ENCODE measurements at regions not wholly inside any gene's neighbourhood (a gene's known extent, or its start where the extent isn't known, plus 50 kb on each side); places are given as distances from the start of the nearest gene placed in this dataset.

DNA sequence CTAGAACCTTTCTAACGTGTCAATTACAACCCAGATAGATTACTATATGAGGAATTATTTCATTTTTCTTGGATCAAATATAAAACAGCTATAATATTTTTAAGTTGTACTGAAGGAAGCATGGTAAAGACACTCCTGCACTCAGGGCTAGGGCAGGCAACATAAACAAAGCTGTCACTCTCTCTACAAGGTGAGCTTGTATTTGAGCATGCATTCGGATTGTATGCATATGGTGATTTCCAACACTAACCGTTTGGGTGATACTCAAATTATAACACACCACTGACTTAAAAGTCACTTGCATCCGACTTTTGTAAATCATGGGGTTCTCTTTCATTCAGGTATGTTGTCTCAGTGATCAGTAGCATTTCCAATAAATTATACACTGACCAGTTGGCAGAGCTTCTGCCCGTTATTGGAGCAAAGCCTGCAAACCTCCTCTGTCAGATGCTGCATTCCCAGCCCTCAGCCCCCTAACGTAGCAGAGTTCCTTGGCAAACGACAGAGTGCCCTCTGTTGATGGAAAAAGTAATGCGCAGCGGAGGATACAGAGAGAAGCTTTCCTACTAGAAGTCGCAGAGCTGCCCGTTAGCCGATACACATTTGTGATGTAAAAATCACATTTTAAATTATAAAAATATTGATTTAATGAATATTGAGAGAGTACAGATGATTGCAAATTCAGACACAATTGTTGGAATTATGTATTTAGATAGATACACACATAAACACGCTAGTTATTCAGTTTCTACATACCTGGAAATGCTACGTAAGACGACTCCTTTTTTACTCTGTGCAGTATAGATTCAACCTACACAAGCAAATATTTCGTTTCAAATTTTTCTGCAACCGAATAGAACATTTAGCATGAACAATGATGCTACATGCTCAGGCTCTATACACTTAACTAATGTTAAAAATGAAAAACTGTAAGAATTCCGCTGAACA lies 173.9 kb upstream of the SP4 start:
- peak; percentile 43 for DNase-seq

DNA sequence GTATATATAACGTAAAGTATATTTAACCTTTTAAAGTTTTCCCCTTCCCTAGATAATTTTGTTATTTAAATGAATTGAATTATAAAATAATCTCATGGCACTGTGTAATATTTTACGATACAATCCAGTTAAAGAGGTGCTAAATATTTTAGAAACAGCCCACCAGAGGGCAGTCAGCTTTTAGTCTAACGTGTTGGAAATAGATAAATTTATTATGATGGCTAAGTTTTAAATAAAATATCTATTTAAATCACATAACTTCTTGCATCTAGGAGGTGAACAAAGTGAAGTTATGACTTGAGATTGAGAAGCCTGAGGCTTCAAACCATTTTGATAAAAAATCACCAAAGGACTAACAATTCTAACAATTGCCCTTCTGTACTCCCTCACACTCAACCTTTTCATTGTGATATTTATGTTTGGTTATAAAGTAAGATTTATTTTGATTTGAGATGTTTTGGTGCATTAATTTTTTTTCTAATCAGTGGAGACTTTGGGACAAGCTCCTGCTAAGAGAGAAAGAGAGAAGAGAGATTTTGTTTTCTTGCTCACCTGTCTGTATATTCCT lies 171.5 kb upstream of the SP4 start:
- peak; percentile 55 for DNase-seq

DNA sequence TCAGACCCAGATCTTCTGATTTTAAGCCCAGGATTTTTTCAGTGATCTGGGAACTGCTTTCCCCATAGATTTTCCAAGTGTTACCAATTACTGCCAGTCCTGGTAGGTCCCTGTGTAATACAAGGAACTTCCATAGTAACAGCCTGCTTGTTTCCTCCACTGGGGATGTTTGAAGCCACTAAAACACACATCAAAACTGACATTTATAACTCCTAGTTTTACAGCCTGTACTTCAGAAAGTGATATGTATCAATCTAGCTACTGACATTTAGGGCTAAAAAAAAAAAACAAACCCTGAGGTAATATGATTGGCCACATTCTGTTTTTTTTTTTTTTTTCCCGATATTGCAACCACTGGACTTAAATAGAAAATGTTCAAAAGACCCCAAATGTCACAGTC lies 166.9 kb upstream of the SP4 start:
- no peak for DNase-seq

DNA sequence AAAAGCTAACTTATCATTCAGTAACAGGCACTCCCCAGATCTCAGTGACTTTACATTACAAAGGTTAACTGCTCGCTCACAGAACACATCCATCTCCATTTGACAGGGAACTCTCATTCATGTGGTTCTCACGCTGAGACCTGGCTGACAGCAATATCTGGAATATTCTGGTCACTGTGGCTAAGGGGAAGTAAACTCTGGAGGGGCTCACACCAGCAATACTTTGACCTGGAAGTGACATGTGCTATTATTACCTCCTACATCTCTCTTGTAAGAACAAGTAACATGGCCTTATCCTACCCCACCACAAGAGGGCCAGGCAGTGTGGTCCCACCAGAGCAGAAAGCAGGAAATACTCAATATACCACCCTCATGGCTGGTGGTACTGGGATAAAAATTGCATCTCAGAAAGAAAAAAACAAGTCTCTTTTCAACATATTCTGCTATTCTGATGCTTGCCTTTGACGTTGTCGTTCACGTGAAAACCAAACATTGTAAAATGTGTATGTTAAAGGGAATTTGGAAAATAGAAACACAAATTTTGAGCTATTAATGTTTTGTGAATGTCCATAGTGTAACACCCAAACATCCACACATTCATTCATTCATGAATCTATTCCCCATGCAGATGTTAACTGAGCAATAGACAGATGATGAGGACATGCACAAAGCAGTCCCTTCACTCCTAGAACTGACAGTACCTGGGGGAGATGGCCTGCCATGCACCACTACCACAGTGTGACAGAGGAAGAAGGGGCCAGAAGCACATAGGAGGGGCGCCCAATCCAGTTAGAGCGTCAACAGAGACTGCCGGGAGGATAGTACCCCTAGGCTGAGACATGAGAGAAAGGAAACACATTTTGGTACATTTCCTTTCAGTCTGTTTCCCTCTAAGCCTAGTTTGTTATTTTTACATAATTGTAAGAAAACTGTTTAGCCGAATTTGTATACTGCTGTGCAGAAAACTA lies 166.0 kb upstream of the SP4 start:
- peak; percentile 4 for DNase-seq

DNA sequence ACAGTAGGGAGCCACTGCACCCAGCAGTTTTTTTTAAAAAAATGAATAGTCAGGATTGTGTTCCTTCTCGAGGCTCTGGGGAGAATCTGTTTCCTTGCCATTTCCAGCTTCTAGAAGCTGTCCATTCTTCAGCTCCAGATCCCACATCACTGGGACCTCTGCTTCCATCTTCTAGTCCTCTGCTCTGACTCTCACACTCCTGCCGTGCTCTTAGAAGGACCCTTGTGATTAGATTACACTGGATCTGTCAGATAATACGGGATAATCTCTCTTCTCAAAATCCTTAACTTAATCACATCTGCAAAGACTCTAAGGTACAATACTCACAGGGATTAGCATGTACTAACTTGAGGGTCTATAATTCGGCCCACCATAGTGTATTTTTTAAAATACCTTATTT lies 158.9 kb upstream of the SP4 start:
- DNase-seq: no peak

DNA sequence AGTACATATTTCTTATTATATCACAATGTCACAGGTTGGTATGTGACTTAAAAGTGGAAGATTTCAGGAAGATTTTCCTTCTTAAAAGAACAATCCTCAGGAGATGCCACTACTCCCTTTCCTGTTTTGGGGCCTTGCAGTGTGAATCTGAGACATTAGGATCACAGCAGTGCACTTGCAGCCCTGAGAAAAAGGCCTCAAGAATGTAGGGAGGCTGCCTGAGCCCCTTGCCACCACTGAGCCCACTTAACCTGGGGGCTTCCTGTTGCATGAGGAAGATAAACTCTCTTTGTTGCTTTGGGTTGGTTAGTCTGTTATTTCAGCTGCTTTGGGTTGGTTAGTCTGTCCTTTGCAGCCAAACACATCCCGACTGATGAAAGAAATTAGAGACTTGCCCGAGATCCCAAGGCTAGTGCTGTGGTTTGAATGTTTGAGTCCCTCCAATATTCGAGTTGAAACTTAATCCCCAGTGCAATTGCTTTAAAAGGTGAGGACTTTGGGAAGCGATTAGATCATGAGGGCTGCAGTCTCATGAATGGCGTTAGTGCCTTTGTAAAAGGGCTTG lies 151.3 kb upstream of the SP4 start:
- no peak for DNase-seq

DNA sequence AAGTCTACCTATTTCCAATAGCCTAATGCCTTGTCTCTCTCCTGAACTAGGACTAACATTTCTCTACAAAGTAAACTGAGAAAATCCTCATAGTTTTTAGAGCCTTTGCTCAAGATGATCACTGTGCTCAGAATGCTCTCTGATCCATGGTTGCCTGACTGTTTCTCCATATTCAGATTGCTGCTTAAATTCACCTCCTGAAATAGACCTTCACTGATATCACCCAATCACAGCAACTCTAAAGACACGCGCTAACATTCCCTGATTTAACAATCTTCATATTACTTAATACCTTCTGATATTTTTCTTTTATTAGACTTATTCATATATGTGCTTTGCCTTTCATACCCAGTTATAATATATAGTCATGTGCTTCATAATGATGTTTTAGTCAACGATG lies 148.9 kb upstream of the SP4 start:
- no peak for DNase-seq

DNA sequence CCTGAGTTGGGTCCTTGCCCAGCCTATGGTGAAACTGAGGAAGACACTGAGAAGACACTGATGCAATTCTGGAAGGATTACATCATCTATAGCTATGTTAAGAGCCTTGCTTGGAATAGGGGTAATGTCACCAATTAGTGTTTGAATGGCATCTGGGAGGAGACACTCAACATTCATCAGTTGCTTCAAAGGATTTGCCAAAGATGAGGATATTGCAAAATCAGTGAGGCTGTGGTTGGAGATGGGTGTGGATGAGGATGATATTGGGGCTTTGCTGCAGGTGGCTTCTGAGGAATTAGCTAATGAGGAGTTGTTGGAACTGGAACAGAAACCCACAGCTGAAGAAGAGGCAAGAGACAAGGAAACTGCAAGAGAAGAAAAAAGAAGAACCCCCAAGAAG lies 146.7 kb upstream of the SP4 start:
- DNase-seq: no peak

DNA sequence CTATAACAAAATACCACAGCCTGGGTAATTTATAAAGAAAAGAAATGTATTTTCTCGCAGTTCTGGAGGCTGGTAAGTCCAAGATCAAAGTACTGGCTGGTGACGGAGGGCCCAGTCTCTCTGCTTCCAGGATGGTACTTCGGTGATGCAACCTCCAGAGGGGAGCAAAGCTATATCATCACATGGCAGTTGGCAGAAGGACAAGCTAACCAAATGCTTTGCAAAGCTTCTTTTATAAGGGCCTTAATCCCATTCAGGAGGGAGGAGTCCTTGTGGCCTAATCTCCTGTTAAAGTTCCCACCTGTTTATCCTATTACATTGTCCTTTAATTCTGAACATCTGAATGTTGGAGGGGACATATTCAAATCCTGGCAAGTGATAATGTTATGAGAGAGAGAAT lies 134.1 kb upstream of the SP4 start:
- no peak for DNase-seq

DNA sequence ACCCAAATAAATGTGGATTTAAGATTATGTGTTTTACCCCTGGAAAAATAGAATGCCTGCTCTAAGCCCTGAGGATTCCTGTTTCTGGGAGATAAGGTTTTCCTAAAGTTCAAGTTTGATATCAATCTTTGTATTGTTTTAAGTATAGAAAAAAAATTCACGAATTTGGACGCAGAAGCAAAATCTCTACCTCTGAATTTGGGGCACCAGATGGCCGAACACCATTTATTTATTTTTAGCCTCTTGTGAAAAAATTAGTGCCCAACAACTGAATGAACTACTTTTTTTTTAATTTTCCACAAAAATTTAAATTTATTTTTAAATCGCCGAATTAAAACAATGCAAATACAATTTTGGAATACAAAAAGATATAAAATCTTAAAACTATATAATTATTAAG lies 128.1 kb upstream of the SP4 start:
- no peak for DNase-seq

DNA sequence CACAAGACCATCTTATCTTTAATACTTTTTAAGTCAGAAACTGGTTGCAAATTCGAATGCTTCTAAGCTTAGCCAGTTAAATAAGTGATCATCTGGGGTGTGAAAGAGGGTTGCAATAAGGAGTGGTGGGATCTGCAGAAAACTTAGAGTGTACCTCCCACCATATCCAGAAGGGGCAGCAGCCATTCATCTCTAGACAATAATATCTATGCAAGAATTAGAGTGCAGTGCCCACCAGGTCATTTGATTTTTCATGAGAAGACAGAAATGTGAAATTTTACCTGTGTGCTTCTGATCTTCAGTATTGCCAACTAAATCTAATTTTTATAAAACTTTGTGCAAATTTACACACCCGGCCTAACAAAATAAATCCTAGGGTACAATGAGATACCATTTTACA lies 127.2 kb upstream of the SP4 start:
- no peak for DNase-seq

DNA sequence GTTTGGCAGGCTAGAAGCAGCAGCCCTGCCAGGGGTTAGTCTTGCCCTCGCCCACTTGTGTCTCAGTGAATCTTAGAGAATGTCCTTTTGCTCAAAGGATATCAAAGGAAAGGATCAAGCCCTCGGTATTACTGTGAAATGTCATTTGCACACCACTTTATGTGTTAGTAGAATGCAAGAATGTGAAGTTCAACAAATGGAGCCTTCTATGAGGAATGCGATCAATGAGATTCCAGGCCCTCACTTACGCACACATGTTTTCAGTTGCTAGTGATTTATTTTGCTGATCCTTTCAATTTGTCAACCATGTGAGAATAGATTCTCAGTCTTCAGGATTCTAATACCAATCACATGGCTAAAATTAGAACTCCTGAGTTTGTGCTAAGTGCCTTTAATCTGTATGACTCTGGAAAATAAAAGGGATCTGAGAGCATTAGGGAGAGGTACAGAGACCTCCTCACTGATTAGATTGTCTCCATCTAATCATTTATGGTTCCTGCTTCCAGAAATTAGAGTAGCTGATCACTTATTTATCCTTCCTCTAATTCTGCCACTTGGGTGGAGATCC lies 123.0 kb upstream of the SP4 start:
- no peak for DNase-seq

DNA sequence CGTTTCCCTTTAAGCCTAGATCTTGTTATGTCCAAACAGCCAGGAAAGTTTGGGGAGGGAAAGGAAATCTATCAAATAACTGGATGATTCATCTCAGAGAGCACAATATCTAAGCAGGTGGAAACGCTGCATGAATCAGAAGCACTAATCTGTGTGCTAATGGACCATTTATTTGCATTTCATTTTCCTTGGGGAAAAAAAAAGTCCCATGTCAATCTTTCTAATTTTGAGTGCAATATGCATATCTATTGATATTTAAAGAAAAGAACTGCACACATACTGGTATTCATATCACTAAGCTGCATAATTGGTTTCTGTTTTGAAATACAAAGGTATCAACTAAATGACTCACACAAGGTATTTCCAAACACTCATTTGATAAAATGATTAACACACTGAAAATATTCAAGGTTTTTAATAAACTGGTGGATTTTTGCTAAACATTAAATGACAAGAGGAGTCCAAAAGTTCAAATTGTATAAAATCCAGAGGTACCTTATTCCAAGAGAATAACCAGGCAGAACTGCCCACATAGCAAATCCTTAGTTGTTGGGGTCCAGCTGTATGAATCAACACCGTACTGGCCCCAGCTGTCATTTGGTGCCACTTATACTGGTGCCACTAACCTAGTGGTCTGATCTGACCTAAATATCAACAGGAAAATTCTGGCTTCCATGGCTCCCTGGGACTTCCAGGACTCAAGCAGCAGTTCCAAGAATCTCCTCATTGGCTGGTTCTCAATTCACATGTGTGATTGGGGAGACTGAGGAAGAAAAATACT lies 122.2 kb upstream of the SP4 start:
- no peak for DNase-seq

DNA sequence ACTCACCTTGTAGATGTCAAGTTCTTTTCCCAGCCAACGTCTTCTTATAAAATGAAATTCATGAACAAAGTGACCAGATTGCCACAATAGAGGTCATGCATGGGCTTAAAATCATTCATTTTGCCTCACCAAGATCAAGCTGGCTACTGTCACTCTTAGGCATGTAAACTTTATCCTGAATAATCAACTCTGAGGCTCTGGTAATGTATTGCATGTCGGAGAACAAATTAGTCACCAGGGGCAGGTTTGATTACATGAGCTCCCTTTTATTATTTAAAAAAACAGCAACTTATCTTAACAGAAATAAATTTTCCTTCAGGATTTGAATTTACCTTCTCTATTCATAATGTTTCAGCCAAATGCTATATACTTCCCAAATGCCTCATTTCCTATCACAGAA lies 112.9 kb upstream of the SP4 start:
- no peak for DNase-seq

DNA sequence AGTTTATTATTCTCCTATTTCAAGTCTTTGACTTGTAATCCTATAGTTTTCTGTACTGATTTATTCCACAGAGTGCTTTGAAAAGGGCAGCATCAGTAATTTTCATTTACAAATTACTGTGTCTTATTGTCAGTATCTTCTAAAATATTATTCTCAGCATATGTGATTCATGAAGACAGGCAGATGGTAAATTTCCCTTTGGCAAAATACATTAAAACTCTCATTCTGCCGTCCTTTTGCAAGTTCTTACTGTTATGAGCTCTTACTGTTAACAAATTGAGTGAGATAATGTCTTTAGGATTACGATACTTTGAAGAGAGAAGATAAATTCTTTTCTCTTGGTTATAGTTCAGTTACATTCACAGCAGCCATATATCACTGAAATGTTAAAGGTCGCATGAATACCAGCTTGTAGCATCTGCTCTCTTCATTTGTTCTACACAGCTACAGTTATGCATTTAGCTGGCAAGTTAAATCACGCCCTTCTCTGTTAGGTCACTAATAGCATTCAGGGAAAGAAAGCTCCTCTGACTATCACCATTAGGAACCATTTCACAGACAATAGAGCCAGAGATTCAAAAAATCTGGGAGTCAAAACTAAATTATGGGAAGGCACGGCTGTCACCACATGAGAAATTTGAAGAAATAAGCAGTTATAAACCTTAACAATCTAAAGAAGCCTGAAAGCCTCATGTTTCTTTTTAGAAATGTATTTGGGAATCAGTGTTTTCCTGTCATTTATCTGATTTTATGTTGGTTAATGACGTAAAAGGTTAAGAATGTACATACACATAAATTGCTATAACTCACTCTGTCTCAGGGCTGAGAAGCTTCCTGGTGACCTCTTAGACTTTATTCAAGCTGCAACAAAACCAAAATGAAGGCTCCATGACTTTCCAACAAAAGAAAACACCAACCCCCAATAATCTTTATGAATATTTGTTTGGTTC lies 109.6 kb upstream of the SP4 start:
- DNase-seq: no peak

DNA sequence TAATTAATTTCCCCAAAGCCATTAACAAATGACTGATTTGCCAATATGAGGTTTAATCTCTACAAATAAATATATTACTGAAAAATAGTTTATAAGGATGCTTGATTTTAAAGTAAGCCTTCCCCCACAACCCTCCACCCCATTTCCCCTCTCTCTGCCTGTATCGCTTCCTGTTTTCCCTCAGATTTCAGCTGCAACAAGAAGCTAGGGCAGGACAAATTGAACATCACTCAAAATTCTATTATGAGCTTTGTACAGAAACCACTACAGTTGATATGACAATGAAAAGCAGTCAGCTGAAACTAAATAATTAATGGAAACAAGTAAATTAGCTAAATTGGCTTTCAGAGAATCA lies 109.0 kb upstream of the SP4 start:
- no peak for DNase-seq

DNA sequence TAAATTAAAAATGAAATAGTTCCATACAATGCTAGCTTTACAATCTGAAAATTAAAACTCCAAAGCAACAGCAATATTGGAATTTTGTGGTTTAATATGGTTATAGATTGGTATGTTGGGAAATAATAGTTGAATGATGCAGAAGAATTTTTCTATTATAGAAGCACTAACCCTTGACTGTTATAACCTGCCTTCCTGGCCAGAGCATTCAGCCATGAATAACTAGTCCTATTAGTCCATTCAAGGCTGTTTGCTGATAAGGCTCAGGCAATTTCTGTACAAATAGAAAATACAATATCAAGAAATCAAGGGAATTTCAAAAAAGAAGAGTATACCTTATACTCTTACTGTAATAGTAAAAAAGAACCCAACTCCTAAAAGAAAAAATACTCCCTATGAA lies 101.6 kb upstream of the SP4 start:
- no peak for DNase-seq

DNA sequence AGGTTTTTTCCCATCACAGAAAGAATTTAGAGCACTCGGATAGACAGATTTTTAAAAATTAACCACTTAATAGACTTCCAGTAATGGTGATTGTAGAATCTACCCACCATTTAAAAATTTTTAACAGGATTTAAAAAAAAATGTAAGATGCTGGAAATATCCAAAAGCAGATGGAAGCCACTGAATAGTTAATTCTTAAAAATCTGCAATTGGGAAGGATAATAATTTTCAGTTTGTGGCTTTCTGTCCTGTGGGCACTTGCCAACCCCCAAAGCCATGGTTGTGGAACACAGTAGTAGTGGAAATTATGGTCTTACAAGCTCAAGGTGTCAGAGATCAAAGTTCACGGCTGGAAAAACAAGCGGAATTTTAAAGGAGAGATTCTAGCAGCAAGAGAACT lies 101.0 kb upstream of the SP4 start:
- DNase-seq: no peak

DNA sequence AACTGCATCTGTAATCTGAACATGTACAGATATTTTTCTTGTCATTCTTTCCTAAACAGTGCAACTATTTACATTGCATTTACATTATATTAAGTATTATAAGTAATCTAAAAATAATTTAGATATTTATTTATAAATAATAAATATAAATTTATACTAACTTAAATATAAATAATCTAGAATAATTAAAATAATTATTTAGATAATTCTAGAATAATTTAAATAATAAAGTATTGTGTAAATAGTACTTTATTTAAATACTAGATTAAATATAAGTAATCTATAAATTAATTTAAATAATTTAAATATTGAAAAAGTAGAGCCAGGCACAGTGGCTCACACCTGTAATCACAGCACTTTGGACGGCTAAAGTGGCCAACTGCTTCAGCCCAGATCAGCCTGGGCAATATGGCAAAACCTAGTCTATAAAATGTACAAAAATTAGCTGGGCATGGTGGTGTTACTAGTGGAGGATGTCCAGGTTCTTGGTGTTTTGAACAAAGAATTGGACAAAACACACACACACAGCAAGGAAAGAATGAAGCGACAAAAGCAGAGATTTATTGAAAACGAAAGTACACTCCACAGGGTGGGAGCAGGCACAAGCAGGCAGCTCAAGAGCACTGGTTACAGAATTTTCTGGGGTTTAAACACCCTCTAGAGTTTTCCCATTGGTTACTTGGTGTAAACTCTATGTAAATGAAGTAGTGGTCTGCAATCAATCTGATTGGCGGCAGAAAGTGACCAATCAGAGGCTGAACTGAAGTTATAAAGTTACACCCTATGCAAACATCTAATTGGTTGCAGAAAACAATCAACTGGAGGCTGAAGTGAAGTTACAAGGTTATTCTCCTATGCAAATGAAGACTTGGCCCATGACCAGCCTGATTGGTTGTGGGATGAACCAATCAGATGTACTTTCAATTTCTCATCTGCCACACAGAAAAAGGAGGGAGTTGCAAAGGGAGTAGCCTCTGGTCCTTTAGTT lies 100.2 kb upstream of the SP4 start:
- no peak for DNase-seq

Measured in NCI-H2029 (cell line).